ENCODE measurements at regions not wholly inside any gene's neighbourhood (a gene's known extent, or its start where the extent isn't known, plus 50 kb on each side); places are given as distances from the start of the nearest gene placed in this dataset.
"Not testable (repeated sequence)": the region's sequence is repeated elsewhere in the genome, so short reads cannot be mapped to it uniquely, and the experiment has no call there.

GRCh38 chr10:4632757-4633156, 193.2 kb upstream of the AKR1E2 start:
- DNase-seq = no peak

GRCh38 chr10:4626919-4627318, 199.1 kb upstream of the AKR1E2 start:
- no peak for DNase-seq

GRCh38 chr10:4623757-4624420, 202.1 kb upstream of the AKR1E2 start:
- no peak for DNase-seq

- peak; percentile 94 for DNase-seq
Measured at GRCh38 chr10:4623200-4623599, 202.8 kb upstream of the AKR1E2 start.

- no peak for DNase-seq
Measured at GRCh38 chr10:4622384-4622783, 203.6 kb upstream of the AKR1E2 start.

GRCh38 chr10:4617589-4617988, 208.4 kb upstream of the AKR1E2 start:
- DNase-seq = no peak

GRCh38 chr10:4615042-4615441, 211.0 kb upstream of the AKR1E2 start:
- DNase-seq = no peak

- no peak for DNase-seq
Measured at GRCh38 chr10:4609251-4609650, 216.8 kb upstream of the AKR1E2 start.

- DNase-seq = no peak
Measured at GRCh38 chr10:4607681-4608080, 218.3 kb upstream of the AKR1E2 start.

- no peak for DNase-seq
Measured at GRCh38 chr10:4606856-4607636, 219.0 kb upstream of the AKR1E2 start.

- DNase-seq = no peak
Measured at GRCh38 chr10:4602764-4603491, 223.1 kb upstream of the AKR1E2 start.

- no peak for DNase-seq
Measured at GRCh38 chr10:4599471-4599870, 226.5 kb upstream of the AKR1E2 start.

- not testable (repeated sequence) for DNase-seq
Measured at GRCh38 chr10:4597898-4598297, 228.1 kb upstream of the AKR1E2 start.

GRCh38 chr10:4596951-4597350, 229.1 kb upstream of the AKR1E2 start:
- no peak for DNase-seq

- DNase-seq = no peak
Measured at GRCh38 chr10:4595719-4596319, 230.2 kb upstream of the AKR1E2 start.

- no peak for DNase-seq
Measured at GRCh38 chr10:4590807-4591206, 235.2 kb upstream of the AKR1E2 start.

GRCh38 chr10:4588824-4589223, 237.2 kb upstream of the AKR1E2 start:
- no peak for DNase-seq

GRCh38 chr10:4587466-4587865, 238.5 kb upstream of the AKR1E2 start:
- DNase-seq = no peak

- no peak for DNase-seq
Measured at GRCh38 chr10:4586776-4587175, 239.2 kb upstream of the AKR1E2 start.

- no peak for DNase-seq
Measured at GRCh38 chr10:4581929-4582328, 244.1 kb upstream of the AKR1E2 start.

- DNase-seq = no peak
Measured at GRCh38 chr10:4579844-4580243, 246.2 kb upstream of the AKR1E2 start.

- DNase-seq = peak; percentile 24
Measured at GRCh38 chr10:4576206-4576605, 249.8 kb upstream of the AKR1E2 start.

GRCh38 chr10:4569151-4569550, 256.9 kb upstream of the AKR1E2 start:
- peak; percentile 54 for DNase-seq

- no peak for DNase-seq
Measured at GRCh38 chr10:4568731-4569130, 257.3 kb upstream of the AKR1E2 start.
